ENCODE measurements at regions not wholly inside any gene's neighbourhood (a gene's known extent, or its start where the extent isn't known, plus 50 kb on each side); places are given as distances from the start of the nearest gene placed in this dataset.

DNA sequence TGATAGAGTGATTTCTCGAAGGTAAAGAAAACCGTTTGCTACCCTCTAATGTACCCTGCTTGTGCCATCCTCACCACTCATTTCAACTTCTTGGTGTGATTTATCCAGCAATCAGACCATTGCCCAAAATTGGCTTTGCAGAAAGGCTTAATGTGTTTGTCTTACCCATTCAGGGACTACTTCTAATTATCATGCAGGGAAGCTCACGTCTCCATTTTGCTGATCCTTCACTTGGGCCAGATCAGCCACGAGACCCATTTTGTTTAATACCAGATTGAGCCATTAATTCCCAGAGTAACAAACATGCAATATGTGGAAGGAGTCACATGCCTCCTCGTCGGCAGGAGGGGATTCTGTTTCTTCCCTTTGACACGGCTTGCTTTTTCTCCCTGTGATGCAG lies 51.1 kb upstream of the CRY1 start:
- FAIRE-seq (no peak), DNase-seq (ENCODE audit: insufficient read length, low spot score) (no peak)
- no peak for TF ChIP-seq CTCF (IDR thresholded peaks at IDR 0.05; ENCODE audit: insufficient read depth, missing control alignments)

DNA sequence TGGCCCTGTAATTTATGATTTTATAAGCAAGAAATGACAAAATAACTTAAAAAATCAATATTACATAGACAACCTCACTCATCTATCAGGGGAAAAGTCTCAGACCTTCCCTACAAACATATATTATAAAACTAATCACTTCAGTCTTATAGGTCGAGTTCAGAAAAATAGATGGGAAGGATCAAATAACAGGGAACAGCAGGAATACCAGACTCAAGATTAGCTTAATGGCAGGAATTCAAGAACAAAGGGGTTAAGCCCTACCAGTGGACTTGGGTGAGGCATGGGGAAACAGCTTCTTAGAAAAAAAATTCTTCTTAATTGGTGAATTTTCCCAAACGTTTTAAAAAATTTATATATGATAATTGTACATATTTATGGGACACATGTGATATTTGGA lies 51.6 kb upstream of the CRY1 start:
- DNase-seq (ENCODE audit: insufficient read length, low spot score) (no peak), FAIRE-seq (no peak)
- TF ChIP-seq CTCF (IDR thresholded peaks at IDR 0.05; ENCODE audit: insufficient read depth, missing control alignments): no peak

DNA sequence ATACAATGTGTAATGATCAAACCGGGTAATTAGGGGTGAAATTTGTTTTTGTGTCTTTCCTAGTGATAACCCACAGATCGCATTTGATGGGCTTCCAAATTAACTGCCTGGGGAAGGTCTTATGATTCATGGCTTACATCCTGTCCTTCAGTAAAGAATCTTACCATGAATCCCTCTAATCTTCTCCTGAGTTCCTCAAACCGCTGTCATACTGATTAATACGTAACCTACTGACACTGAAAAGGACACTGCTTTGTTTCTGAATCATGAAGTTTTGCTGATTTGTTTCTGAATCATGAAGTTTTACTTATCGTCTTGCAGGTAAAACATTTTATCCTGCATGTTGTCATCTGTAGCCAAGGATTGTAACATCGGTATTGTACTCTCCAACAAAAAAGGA lies 52.0 kb upstream of the CRY1 start:
- FAIRE-seq (no peak), DNase-seq (ENCODE audit: insufficient read length, low spot score) (no peak)
- no peak for TF ChIP-seq CTCF (IDR thresholded peaks at IDR 0.05; ENCODE audit: insufficient read depth, missing control alignments)

DNA sequence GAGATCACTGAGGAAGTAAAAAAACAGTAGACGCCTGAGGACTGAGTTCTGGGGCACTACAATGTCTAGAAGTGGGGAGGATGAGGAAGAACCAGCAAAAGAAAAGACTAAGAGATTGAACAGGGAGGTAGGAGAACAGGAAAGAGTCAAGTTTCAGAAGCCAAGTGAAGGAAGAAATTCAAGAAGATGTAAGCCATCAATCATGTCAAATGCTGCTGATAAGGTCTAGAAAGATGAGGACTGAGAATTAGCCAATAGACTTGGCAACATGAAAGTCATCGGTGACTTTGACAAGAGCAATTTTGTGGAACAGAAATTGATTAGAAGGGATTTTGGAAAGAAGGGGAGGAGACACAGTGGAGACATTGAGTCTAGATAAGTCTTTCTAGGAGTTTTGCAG lies 54.8 kb upstream of the CRY1 start:
- no peak for FAIRE-seq
- no peak for DNase-seq (ENCODE audit: insufficient read length, low spot score)
- no peak for TF ChIP-seq CTCF (IDR thresholded peaks at IDR 0.05; ENCODE audit: insufficient read depth, missing control alignments)

GRCh38 chr12:107152315-107152714 lies 59.0 kb upstream of the CRY1 start:
- no peak for DNase-seq (ENCODE audit: insufficient read length, low spot score)
- FAIRE-seq: no peak
- TF ChIP-seq CTCF (IDR thresholded peaks at IDR 0.05; ENCODE audit: insufficient read depth, missing control alignments): no peak

- TF ChIP-seq CTCF (IDR thresholded peaks at IDR 0.05; ENCODE audit: insufficient read depth, missing control alignments): no peak
- DNase-seq (ENCODE audit: insufficient read length, low spot score) (no peak), FAIRE-seq (no peak)
Measured at GRCh38 chr12:107159384-107159900, 66.1 kb upstream of the CRY1 start.

- no peak for FAIRE-seq
- DNase-seq (ENCODE audit: insufficient read length, low spot score): no peak
- no peak for TF ChIP-seq CTCF (IDR thresholded peaks at IDR 0.05; ENCODE audit: insufficient read depth, missing control alignments)
Measured at GRCh38 chr12:107163413-107163812, 70.1 kb upstream of the CRY1 start.
